Esophagus mucosa (tissue), 1 donor: ENCODE measurements at regions not wholly inside any gene's neighbourhood (a gene's known extent, or its start where the extent isn't known, plus 50 kb on each side); places are given as distances from the start of the nearest gene placed in this dataset.
A peak's percentile ranks its signal among the peaks of the same experiment; 100 is the strongest.

Experiments used
- ATAC-seq: fragments of 200-7000 bp; cut with Tn5 transposase; one replicate; pipeline ENCODE4 v1.9.1; 2020
- donor health status: DM: yes; HTN: yes; CAD: no.

DNA sequence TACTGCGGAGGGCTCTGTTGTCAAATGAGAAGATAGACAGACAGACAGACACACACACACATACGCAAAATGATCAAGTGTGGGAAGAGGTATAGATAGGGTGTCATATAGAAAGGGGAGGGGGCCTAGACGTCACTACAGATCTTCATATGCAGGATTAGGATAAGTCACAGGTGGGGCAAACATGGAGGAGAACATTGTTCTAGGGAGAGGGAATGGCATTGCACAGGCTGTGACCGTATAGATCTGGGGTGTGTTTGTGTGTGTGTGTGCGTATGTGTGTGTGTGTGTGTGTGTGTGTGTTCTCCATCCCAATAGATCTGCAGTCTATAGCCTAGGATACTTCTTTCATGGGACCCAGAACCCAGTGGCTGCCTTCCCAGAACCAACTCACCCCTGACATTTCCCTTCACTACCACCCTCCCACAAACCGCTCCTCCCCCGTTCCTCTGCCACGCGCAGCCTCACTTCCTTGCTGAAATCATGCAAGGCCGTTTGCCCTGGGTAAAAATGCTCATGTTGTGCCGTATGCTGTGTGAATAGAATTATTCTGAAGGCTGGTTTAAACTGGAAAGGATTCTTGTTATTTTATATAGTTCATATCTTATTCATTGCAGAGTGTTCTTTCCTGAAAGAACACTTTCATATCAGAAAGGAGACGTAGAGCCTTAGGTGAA lies 50.5 kb upstream of the CCL1 start:
- ATAC-seq = no peak

DNA sequence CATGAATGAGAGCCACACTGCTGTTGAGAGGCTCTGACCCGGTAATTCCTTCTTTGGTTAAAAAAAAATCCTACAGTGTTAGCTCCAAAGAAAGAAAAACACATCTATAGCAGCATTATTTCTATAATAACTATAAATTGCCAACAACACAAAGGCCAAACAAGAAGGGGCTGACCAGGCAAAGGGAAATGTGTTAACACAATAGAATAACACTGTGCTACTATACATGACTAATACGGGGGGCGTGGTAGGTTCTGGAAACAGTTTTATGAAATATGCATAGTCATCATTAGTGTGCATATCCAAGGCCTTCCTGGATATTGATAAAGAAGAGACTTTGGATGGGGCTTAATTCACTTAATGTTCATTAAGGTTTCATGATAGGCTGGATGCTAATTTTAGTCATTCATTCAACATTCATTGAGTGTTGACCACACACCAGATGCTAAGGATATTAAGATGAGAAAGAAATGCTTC lies 50.0 kb upstream of the CCL1 start:
- peak; percentile 39 for ATAC-seq
